Activated naive CD4-positive, alpha-beta T cell treated with anti-CD3 and anti-CD28 coated beads, Interleukin-2, amount 50 U/mL, for 16 hours (primary cell): ENCODE measurements at regions not wholly inside any gene's neighbourhood (a gene's known extent, or its start where the extent isn't known, plus 50 kb on each side); places are given as distances from the start of the nearest gene placed in this dataset.
"Not testable (repeated sequence)": the region's sequence is repeated elsewhere in the genome, so short reads cannot be mapped to it uniquely, and the experiment has no call there.

Experiments used
- DNase-seq: peaks from one replicate; pipeline ENCODE4 v3.0.0-alpha.2; 2020

- DNase-seq: no peak
Observed at GRCh38 chr20:29687438-29687837, 1570.0 kb upstream of the DEFB115 start.

GRCh38 chr20:29689411-29690225 is 1567.8 kb upstream of the DEFB115 start:
- peak; percentile 9 for DNase-seq

GRCh38 chr20:29690274-29690673 is 1567.2 kb upstream of the DEFB115 start:
- DNase-seq: peak; percentile 4

GRCh38 chr20:29740601-29740950 is 1516.9 kb upstream of the DEFB115 start:
- DNase-seq: no peak

- DNase-seq: no peak
Observed at GRCh38 chr20:29740951-29741593, 1516.4 kb upstream of the DEFB115 start.

GRCh38 chr20:29741594-29741893 is 1515.9 kb upstream of the DEFB115 start:
- DNase-seq: no peak

- no peak for DNase-seq
Observed at GRCh38 chr20:29741894-29742698, 1515.4 kb upstream of the DEFB115 start.

- no peak for DNase-seq
Observed at GRCh38 chr20:29742699-29743100, 1514.8 kb upstream of the DEFB115 start.

- no peak for DNase-seq
Observed at GRCh38 chr20:29743101-29743931, 1514.1 kb upstream of the DEFB115 start.

- DNase-seq: no peak
Observed at GRCh38 chr20:29744071-29744470, 1513.4 kb upstream of the DEFB115 start.

- not testable (repeated sequence) for DNase-seq
Observed at GRCh38 chr20:29745534-29746245, 1511.8 kb upstream of the DEFB115 start.

GRCh38 chr20:29750268-29750899 is 1507.1 kb upstream of the DEFB115 start:
- DNase-seq: no peak

GRCh38 chr20:29752644-29753425 is 1504.6 kb upstream of the DEFB115 start:
- not testable (repeated sequence) for DNase-seq

- not testable (repeated sequence) for DNase-seq
Observed at GRCh38 chr20:29753426-29753746, 1504.1 kb upstream of the DEFB115 start.

GRCh38 chr20:29753879-29754278 is 1503.6 kb upstream of the DEFB115 start:
- DNase-seq: not testable (repeated sequence)

GRCh38 chr20:29755854-29756498 is 1501.5 kb upstream of the DEFB115 start:
- DNase-seq: not testable (repeated sequence)

- DNase-seq: no peak
Observed at GRCh38 chr20:29756664-29757063, 1500.8 kb upstream of the DEFB115 start.

GRCh38 chr20:29761621-29762385 is 1495.7 kb upstream of the DEFB115 start:
- not testable (repeated sequence) for DNase-seq

GRCh38 chr20:29762620-29763019 is 1494.8 kb upstream of the DEFB115 start:
- DNase-seq: no peak
